NCI-H146 treated with DMSO at 0.1 percent for 48 hours (cell line): ENCODE measurements at regions not wholly inside any gene's neighbourhood (a gene's known extent, or its start where the extent isn't known, plus 50 kb on each side); places are given as distances from the start of the nearest gene placed in this dataset.
"Not testable (repeated sequence)": the region's sequence is repeated elsewhere in the genome, so short reads cannot be mapped to it uniquely, and the experiment has no call there.

Source experiments
- DNase-seq: peaks from one replicate; lab custom pipeline; 2025; ENCODE audit not compliant: unreplicated experiment; lab: John Stamatoyannopoulos, UW

DNA sequence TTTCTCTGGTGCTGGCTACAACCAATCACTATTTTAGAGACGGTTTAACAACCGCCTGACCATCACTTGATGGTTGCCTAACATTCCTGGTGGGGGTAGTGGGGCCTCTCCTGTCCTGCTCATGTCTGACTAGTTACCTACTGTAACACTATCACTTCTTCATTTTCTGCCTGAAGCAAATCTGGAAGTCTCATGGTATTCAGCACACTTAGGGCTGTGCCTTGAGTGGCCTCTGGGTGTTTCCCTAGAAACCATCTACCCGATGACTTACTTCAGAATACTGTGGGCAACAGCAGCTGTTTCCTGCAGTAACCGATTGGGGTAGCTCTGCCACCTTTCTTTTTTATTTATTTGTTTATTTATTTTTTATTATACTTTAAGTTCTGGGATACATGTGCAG lies 880.1 kb upstream of the INTU start:
- no peak for DNase-seq

DNA sequence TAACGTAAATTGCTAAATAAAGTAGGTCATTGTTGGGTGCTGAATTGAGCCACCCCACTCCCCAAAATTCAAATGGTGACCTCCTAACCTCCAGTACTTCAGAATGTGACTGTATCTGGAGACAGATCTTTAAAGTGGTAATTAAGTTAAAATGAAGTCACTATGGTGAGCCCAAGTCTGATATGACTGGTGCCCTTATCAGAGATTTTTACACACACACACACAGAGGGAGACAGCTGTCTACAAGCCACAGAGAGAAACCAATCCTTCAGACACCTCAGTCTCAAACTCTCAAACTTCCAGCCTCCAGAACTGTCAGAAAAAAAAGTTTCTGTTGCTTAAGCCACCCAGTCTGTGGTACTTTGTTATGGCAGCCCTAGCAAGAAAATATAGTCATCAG lies 879.2 kb upstream of the INTU start:
- no peak for DNase-seq

DNA sequence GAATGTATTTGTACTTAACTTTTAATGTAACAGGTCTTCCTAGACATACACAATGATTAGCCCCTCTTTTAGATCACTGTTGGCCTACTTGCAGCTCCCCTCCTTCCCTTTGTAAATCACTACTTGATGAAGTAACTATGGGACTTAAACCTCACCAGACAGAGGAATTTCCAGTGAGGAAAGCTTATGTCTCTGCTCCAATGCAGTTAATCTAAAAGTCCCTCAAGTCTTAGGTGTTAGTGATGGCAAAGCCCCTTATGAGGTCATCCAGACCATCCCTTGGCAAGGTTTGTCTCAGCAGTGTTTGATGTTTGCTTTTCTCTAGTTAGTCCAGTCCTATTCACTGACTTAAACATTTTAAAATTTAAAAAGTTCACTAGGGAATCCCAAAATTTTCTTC lies 877.3 kb upstream of the INTU start:
- DNase-seq, result no peak

DNA sequence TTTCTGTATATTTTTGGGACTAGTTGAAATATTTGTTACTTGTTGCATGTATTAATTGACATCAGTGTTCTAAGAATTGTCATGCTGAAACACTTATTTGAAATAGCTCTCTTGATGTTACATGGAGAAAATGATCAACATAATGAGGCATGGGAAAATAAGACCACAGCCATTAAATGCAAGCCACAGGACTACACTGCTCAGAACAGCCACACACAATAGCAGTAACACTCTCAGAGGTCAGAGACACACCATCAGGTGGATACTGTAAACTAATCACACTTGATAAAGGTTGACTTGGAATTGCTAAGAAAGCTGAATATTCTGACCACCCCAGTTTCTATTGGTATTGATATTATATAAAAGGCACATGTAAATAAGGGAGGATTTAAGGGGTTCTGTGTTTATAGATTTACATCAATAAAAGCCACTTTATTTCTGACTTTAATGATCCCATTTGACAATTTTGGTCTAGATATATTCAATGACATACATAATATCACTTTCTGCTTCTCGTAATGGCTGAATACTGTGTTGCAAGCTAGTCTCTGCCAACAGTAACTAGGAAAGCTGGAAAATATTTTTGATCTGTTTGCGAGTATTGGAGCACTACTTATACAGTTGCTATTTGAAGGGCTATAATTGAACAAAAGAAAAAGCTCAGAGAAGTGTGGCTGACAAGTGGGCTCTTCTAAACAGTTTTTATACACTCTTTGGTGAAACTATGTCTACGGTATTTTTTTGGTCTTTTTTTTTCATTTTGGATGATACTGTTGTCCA lies 876.5 kb upstream of the INTU start:
- no peak for DNase-seq

- DNase-seq, result no peak
These were observed 875.5 kb upstream of the INTU start for GRCh38 chr4:126757219-126757618.

GRCh38 chr4:126758493-126758892 lies 874.3 kb upstream of the INTU start:
- no peak for DNase-seq

DNA sequence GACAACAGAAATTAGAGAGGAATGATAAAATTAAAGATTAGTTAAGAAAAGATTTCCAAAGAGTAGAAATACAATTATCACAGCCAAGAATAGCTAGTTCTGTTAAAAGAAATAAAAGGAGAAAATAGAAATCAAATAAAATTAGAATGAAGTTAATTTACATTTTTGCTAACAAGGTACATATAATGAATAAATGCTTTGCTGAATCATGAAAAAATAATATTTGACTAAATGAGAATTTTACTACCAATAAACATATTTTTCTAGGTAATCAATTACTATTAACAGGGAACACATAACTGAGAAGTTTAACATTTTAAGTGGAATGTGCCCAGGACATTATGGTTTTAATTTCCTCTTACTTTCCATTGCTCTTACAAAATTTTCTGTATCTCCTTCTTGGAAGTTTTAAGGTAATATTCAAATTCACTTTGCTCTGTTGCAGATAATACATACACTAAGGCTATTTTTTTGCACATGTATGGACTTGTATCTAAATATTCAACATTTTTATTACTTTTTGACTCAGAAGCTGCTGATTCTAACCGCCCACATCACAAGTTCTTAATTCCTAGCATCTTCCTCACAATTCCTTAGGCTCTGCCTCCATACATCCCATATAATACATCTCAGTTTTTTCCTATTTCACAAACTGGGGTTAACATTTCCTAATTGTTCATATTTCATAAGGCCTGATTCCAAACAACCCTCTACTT lies 870.7 kb upstream of the INTU start:
- DNase-seq, result no peak

DNA sequence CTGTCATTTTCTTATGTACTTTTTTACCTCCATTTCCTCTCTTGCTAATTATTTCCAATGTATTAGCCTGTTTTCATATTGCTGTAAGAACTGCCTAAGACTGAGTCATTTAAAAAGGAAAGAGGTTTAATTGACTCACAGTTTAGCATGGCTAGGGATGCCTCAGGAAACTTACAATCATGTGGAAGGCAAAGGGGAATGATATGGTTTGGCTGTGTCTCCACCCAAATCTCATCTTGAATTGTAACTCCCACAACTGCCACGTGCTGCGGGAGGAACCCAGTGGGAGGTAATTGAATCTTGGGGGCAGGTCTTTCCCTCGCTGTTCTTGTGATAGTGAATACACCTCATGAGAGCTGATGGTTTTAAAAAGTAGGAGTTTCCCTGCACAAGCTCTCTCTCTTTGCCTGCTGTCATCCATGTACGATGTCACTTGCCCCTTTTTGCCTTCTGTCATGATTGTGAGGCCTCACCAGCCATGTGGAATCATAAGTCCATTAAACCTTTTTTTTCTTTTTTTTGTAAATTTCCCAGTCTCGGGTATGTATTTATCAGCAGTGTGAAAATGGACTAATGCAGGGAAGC lies 870.0 kb upstream of the INTU start:
- no peak for DNase-seq

DNA sequence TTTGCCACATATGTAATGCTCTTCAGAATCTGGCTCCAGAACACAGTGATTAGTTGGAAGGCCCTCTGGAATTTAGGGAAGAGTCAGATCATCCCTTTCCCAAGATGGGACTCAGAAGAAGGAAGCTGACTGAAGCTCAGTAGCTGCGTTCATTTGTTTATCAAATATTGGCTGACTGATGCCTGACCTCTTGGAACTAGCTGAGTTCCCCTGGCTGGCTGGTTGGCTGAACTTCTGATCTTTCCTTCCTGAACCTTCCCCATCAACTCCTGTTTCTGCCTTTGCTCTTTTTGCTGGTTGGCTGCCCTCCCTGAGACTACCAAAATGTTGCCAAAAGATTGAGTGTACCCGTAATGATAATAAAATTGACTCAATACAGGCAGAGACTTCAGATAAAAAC lies 866.5 kb upstream of the INTU start:
- no peak for DNase-seq

GRCh38 chr4:126768338-126768737 lies 864.4 kb upstream of the INTU start:
- no peak for DNase-seq

DNA sequence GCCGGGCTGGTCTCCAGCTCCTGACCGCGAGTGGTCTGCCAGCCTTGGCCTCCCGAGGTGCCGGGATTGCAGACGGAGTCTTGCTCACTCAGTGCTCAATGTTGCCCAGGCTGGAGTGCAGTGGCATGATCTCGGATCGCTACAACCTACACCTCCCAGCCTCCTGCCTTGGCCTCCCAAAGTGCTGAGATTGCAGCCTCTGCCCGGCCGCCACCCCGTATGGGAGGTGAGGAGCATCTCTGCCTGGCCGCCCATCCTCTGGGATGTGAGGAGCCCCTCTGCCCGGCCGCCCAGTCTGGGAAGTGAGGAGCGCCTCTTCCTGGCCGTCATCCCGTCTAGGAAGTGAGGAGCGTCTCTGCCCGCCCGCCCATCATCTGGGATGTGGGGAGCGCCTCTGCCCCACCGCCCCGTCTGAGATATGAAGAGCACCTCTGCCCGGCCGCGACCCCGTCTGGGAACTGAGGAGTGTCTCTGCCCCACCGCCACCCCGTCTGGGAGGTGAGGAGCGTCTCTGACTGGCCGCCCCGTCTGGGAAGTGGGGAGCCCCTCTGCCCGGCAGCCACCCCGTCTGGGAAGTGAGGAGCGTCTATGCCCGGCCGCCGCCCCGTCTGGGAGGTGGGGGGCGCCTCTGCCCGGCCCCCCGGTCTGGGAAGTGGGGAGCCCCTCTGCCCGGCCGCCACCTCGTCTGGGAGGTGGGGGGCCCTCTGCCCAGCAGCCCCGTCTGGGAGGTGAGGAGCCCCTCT lies 861.8 kb upstream of the INTU start:
- DNase-seq, result not testable (repeated sequence)

- DNase-seq, result not testable (repeated sequence)
These were observed 861.1 kb upstream of the INTU start for GRCh38 chr4:126771618-126772017.

- no peak for DNase-seq
These were observed 860.1 kb upstream of the INTU start for GRCh38 chr4:126772662-126773061.

- DNase-seq, result no peak
These were observed 857.2 kb upstream of the INTU start for GRCh38 chr4:126775485-126776106.

DNA sequence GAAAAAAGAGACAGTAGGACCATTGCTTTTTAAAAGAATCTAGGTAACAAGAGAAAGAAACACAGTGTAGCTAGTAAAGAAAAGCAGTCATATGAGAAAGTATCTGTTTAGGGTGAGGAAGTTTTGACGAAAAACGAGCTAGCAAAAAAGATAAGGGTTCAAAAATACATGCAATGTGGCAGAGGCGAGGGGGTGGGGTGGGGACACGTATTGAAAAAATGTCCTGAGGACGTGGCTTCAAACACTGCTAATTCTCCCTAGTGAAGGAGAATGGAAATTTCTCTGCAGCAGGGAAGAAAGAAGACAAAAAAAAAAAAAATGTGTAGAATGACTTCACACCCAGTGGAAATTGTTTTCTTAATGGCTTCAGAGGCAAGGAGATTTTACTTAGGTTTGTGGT lies 856.4 kb upstream of the INTU start:
- no peak for DNase-seq

DNA sequence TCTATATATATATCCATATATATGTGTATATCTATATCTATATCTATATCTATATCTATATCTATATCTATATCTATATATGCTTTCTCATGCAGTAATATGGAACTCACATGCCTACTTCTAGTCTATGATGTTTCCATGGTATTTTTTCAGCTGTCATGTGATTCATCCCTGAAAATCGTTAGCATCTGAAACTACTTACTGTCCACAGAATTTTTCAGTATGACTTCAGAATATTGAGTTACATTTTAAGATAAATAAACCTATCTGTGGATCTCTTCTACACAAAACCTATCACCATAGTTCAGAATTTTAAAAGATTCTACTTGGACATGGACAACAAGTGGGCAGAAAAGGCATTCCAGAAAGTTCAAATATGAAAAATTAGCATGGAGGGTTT lies 855.1 kb upstream of the INTU start:
- DNase-seq, result no peak

- DNase-seq, result no peak
These were observed 854.4 kb upstream of the INTU start for GRCh38 chr4:126778348-126778747.

GRCh38 chr4:126779001-126779400 lies 853.8 kb upstream of the INTU start:
- no peak for DNase-seq

DNA sequence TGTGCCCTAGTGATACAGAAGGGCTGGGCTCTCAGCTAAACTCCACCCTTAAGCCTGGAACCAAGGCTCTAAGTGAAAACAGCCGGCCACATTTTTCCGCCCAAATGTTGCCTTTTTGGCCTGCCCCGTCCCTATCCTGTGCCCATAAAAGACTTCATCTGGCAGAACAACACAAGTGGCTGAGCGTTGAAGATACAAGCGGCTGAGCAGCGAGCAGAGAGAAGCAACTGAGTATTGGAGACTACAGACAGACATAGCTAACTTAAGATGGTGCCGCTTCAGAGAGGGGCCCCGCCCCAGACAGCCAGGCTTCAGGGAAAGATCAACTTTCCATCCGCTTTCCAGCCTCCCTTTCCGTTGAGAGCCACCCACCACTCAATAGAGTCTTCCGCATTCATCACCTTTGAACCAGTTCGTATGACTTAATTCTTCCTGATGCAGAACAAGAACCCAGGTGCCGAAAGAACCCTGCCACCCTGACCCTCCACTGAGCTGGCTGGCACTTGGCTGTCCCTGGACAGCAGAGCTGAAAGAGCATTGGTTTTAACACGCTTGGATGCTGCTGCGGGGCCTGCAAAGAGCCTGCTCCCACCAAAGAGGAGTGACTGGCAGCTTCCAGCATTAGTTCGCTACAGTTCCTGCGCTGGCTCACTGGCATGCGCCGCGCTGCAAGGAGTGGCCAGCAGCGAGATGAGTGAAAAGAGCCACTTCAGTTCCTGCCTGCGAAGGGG lies 853.2 kb upstream of the INTU start:
- DNase-seq, result no peak

- DNase-seq, result no peak
These were observed 849.6 kb upstream of the INTU start for GRCh38 chr4:126783191-126783590.
